ENCODE measurements at regions not wholly inside any gene's neighbourhood (a gene's known extent, or its start where the extent isn't known, plus 50 kb on each side); places are given as distances from the start of the nearest gene placed in this dataset.
A peak's percentile ranks its signal among the peaks of the same experiment; 100 is the strongest.

GRCh38 chr1:98019747-98020146, 98.9 kb upstream of the DPYD start:
- no peak for DNase-seq

- DNase-seq = no peak
Measured at GRCh38 chr1:98018074-98018473, 97.2 kb upstream of the DPYD start.

- no peak for DNase-seq
Measured at GRCh38 chr1:98017184-98017583, 96.3 kb upstream of the DPYD start.

- no peak for DNase-seq
Measured at GRCh38 chr1:98008373-98008772, 87.5 kb upstream of the DPYD start.

- DNase-seq = no peak
Measured at GRCh38 chr1:98005326-98006010, 84.6 kb upstream of the DPYD start.

GRCh38 chr1:98003442-98003841, 82.6 kb upstream of the DPYD start:
- DNase-seq = no peak

GRCh38 chr1:98002288-98002687, 81.5 kb upstream of the DPYD start:
- no peak for DNase-seq

GRCh38 chr1:98001764-98002163, 80.9 kb upstream of the DPYD start:
- DNase-seq = no peak

- no peak for DNase-seq
Measured at GRCh38 chr1:97999320-97999719, 78.5 kb upstream of the DPYD start.

GRCh38 chr1:97996880-97997279, 76.0 kb upstream of the DPYD start:
- no peak for DNase-seq

GRCh38 chr1:97989094-97989680, 68.4 kb upstream of the DPYD start:
- no peak for DNase-seq

- peak; percentile 13 for DNase-seq
Measured at GRCh38 chr1:97986041-97987005, 65.5 kb upstream of the DPYD start.

GRCh38 chr1:97983126-97983525, 62.3 kb upstream of the DPYD start:
- no peak for DNase-seq

GRCh38 chr1:97980530-97980929, 59.7 kb upstream of the DPYD start:
- no peak for DNase-seq

GRCh38 chr1:97976801-97977200, 56.0 kb upstream of the DPYD start:
- no peak for DNase-seq
